ENCODE measurements at regions not wholly inside any gene's neighbourhood (a gene's known extent, or its start where the extent isn't known, plus 50 kb on each side); places are given as distances from the start of the nearest gene placed in this dataset.
"Not testable (repeated sequence)": the region's sequence is repeated elsewhere in the genome, so short reads cannot be mapped to it uniquely, and the experiment has no call there.

- not testable (repeated sequence) for DNase-seq
Measured at GRCh38 chr17:34471278-34471677, 108.1 kb upstream of the TMEM132E start.

- no peak for DNase-seq
Measured at GRCh38 chr17:34465789-34466188, 102.8 kb upstream of the CCL1 start.

GRCh38 chr17:34464812-34465211, 101.8 kb upstream of the CCL1 start:
- DNase-seq: no peak

- no peak for DNase-seq
Measured at GRCh38 chr17:34458266-34458665, 95.2 kb upstream of the CCL1 start.

GRCh38 chr17:34456121-34456520, 93.1 kb upstream of the CCL1 start:
- no peak for DNase-seq

- DNase-seq: no peak
Measured at GRCh38 chr17:34452769-34453168, 89.7 kb upstream of the CCL1 start.

GRCh38 chr17:34451313-34451712, 88.3 kb upstream of the CCL1 start:
- no peak for DNase-seq

- DNase-seq: peak; percentile 85
Measured at GRCh38 chr17:34447406-34447805, 84.4 kb upstream of the CCL1 start.

- no peak for DNase-seq
Measured at GRCh38 chr17:34445101-34445500, 82.1 kb upstream of the CCL1 start.

GRCh38 chr17:34443619-34444469, 80.8 kb upstream of the CCL1 start:
- DNase-seq: peak; percentile 54

- DNase-seq: peak; percentile 20
Measured at GRCh38 chr17:34442387-34443111, 79.5 kb upstream of the CCL1 start.

GRCh38 chr17:34437188-34437587, 74.2 kb upstream of the CCL1 start:
- DNase-seq: no peak

GRCh38 chr17:34436607-34437006, 73.6 kb upstream of the CCL1 start:
- peak; percentile 27 for DNase-seq

- DNase-seq: no peak
Measured at GRCh38 chr17:34435182-34435928, 72.3 kb upstream of the CCL1 start.

- peak; percentile 82 for DNase-seq
Measured at GRCh38 chr17:34434052-34434451, 71.0 kb upstream of the CCL1 start.

GRCh38 chr17:34424814-34425491, 61.9 kb upstream of the CCL1 start:
- DNase-seq: no peak

- no peak for DNase-seq
Measured at GRCh38 chr17:34423978-34424813, 61.2 kb upstream of the CCL1 start.

- DNase-seq: not testable (repeated sequence)
Measured at GRCh38 chr17:34423315-34423714, 60.3 kb upstream of the CCL1 start.

- DNase-seq: no peak
Measured at GRCh38 chr17:34420900-34421299, 57.9 kb upstream of the CCL1 start.

- peak; percentile 74 for DNase-seq
Measured at GRCh38 chr17:34420254-34420766, 57.3 kb upstream of the CCL1 start.

GRCh38 chr17:34416116-34416515, 53.1 kb upstream of the CCL1 start:
- DNase-seq: no peak

- DNase-seq: no peak
Measured at GRCh38 chr17:34414339-34414738, 51.3 kb upstream of the CCL1 start.

All from RPMI8226 (cell line).